ENCODE measurements at regions not wholly inside any gene's neighbourhood (a gene's known extent, or its start where the extent isn't known, plus 50 kb on each side); places are given as distances from the start of the nearest gene placed in this dataset.

GRCh38 chr2:120463527-120463926 lies 117.6 kb downstream of the INHBB start:
- ChIA-PET CTCF (no interaction called here), POLR2A (no interaction called here)
- Histone ChIP-seq H3K27ac (ENCODE audit: low read length in 2 of 2) (no peak overlapping the region), H3K4me3 (ENCODE audit: control extremely low read depth in 1 of 5, extremely low read depth in 1 of 5, insufficient read depth in 1 of 5, low read depth in 2 of 5, low read length in 4 of 5) (no peak overlapping the region), H3K36me3 (replicated peaks in 1 of 2; ENCODE audit: control extremely low read depth in 1 of 2, control insufficient read depth in 1 of 2, extremely low read depth in 1 of 2, insufficient read depth in 2 of 2, low read length in 1 of 2) (no peaks in the 10 kb centered on the region), H3K9me3 (ENCODE audit: control extremely low read depth in 1 of 3, control insufficient read depth in 2 of 3, insufficient read depth in 1 of 3, low read length in 2 of 3) (peaks cover 0 to 11% (median 0%) of the 10 kb centered on the region in 3 donors), H3K4me1 (ENCODE audit: control insufficient read depth in 2 of 2, insufficient read depth in 2 of 2, low read length in 2 of 2) (no peaks in the 10 kb centered on the region), H3K27me3 (replicated peaks in 1 of 4; ENCODE audit: control extremely low read depth in 1 of 4, control insufficient read depth in 3 of 4, insufficient read depth in 4 of 4, low read length in 3 of 4) (peaks cover 0 to 8% (median 0%) of the 10 kb centered on the region in 4 experiments), H3K79me2 (ENCODE audit: control insufficient read depth, insufficient read depth, low read length) (no peaks in the 10 kb centered on the region), H4K20me1 (ENCODE audit: control insufficient read depth, insufficient read depth, low read length, poor library complexity, severe bottlenecking) (no peaks in the 10 kb centered on the region), H3K9ac (ENCODE audit: low read length) (no peak overlapping the region), H2AFZ (ENCODE audit: insufficient read depth, low read depth, low read length, poor library complexity, severe bottlenecking) (no peak overlapping the region), H3K4me2 (replicated peaks; ENCODE audit: low read depth, low read length, poor library complexity, severe bottlenecking) (no peak overlapping the region)
- peaks cover 5% of the 10 kb centered on the region for H3K9me3 Mint-ChIP-seq (ENCODE audit: insufficient read depth)
- H3K27ac Mint-ChIP-seq = no peak overlapping the region
- peaks cover 5% of the 10 kb centered on the region for H3K27me3 Mint-ChIP-seq
- no peak overlapping the region for H3K4me3 Mint-ChIP-seq
- WGBS (ENCODE audit: insufficient coverage) = 77% methylated on average over 11 of the region's 12 CpGs
- no peak for ATAC-seq (ENCODE audit: low read depth)
- DNase-seq = no peak
- no peak for TF ChIP-seq CTCF (IDR thresholded peaks at IDR 0.05)
- no peak for TF ChIP-seq EZH2 (IDR thresholded peaks at IDR 0.05; ENCODE audit: borderline replicate concordance, insufficient read depth, low read depth, low read length, poor library complexity, severe bottlenecking)
- intact Hi-C loops (cut with micrococcal nuclease) = no loop called here
- no peaks in the 10 kb centered on the region for H3K4me1 Mint-ChIP-seq

- Histone ChIP-seq H3K4me3 (ENCODE audit: control extremely low read depth in 1 of 5, extremely low read depth in 1 of 5, insufficient read depth in 1 of 5, low read depth in 2 of 5, low read length in 4 of 5) (no peak overlapping the region), H3K27ac (ENCODE audit: low read length in 2 of 2) (no peak overlapping the region), H3K4me2 (replicated peaks; ENCODE audit: low read depth, low read length, poor library complexity, severe bottlenecking) (no peak overlapping the region), H3K79me2 (ENCODE audit: control insufficient read depth, insufficient read depth, low read length) (no peaks in the 10 kb centered on the region), H3K9me3 (ENCODE audit: control extremely low read depth in 1 of 3, control insufficient read depth in 2 of 3, insufficient read depth in 1 of 3, low read length in 2 of 3) (peaks cover 0 to 11% (median 0%) of the 10 kb centered on the region in 3 donors), H3K4me1 (ENCODE audit: control insufficient read depth in 2 of 2, insufficient read depth in 2 of 2, low read length in 2 of 2) (no peaks in the 10 kb centered on the region), H3K9ac (ENCODE audit: low read length) (no peak overlapping the region), H2AFZ (ENCODE audit: insufficient read depth, low read depth, low read length, poor library complexity, severe bottlenecking) (no peak overlapping the region), H3K27me3 (replicated peaks in 1 of 4; ENCODE audit: control extremely low read depth in 1 of 4, control insufficient read depth in 3 of 4, insufficient read depth in 4 of 4, low read length in 3 of 4) (peaks cover 0 to 8% (median 0%) of the 10 kb centered on the region in 4 experiments), H3K36me3 (replicated peaks in 1 of 2; ENCODE audit: control extremely low read depth in 1 of 2, control insufficient read depth in 1 of 2, extremely low read depth in 1 of 2, insufficient read depth in 2 of 2, low read length in 1 of 2) (no peaks in the 10 kb centered on the region), H4K20me1 (ENCODE audit: control insufficient read depth, insufficient read depth, low read length, poor library complexity, severe bottlenecking) (no peaks in the 10 kb centered on the region)
- ATAC-seq (ENCODE audit: low read depth) (no peak), DNase-seq (no peak)
- TF ChIP-seq EZH2 (IDR thresholded peaks at IDR 0.05; ENCODE audit: borderline replicate concordance, insufficient read depth, low read depth, low read length, poor library complexity, severe bottlenecking) (no peak), CTCF (IDR thresholded peaks at IDR 0.05) (no peak)
- POLR2A ChIA-PET = no interaction called here
- 86% methylated on average over 1 of the region's 1 CpG for WGBS (ENCODE audit: insufficient coverage)
- peaks cover 5% of the 10 kb centered on the region for H3K27me3 Mint-ChIP-seq
- intact Hi-C loops (cut with micrococcal nuclease) = no loop called here
- H3K4me3 Mint-ChIP-seq = no peak overlapping the region
- H3K4me1 Mint-ChIP-seq = no peaks in the 10 kb centered on the region
- CTCF ChIA-PET = no interaction called here
- H3K9me3 Mint-ChIP-seq (ENCODE audit: insufficient read depth) = peaks cover 3% of the 10 kb centered on the region
- H3K27ac Mint-ChIP-seq = no peak overlapping the region
These were observed 118.1 kb downstream of the INHBB start for GRCh38 chr2:120463996-120464395.

Data from B cell (primary cell).